HG03097 (cell line): ENCODE measurements at regions not wholly inside any gene's neighbourhood (a gene's known extent, or its start where the extent isn't known, plus 50 kb on each side); places are given as distances from the start of the nearest gene placed in this dataset.
"Not testable (repeated sequence)": the region's sequence is repeated elsewhere in the genome, so short reads cannot be mapped to it uniquely, and the experiment has no call there.

Experiments used
- ATAC-seq: cut with Tn5 transposase; IDR thresholded peaks from one replicate; pipeline ENCODE4 v1.9.1; 2021; ENCODE audit not compliant: unreplicated experiment, low FRiP score

GRCh38 chr2:175872721-175873120 is 129.3 kb downstream of the LNPK start:
- no peak for ATAC-seq

GRCh38 chr2:175872005-175872348 is 130.1 kb downstream of the LNPK start:
- ATAC-seq, result no peak

GRCh38 chr2:175871331-175872004 is 130.6 kb downstream of the LNPK start:
- no peak for ATAC-seq

GRCh38 chr2:175865716-175866115 is 136.4 kb downstream of the LNPK start:
- ATAC-seq, result no peak

GRCh38 chr2:175864137-175864850 is 137.8 kb downstream of the LNPK start:
- no peak for ATAC-seq

GRCh38 chr2:175861958-175862357 is 140.1 kb downstream of the LNPK start:
- no peak for ATAC-seq

- ATAC-seq, result no peak
Measured at GRCh38 chr2:175855794-175856453, 146.1 kb downstream of the LNPK start.

GRCh38 chr2:175855236-175855635 is 146.8 kb downstream of the LNPK start:
- no peak for ATAC-seq

- ATAC-seq, result no peak
Measured at GRCh38 chr2:175854665-175855064, 147.4 kb downstream of the LNPK start.

GRCh38 chr2:175854129-175854528 is 147.9 kb downstream of the LNPK start:
- ATAC-seq, result no peak

GRCh38 chr2:175853616-175853890 is 148.5 kb downstream of the LNPK start:
- ATAC-seq, result no peak

GRCh38 chr2:175852879-175853615 is 149.0 kb downstream of the LNPK start:
- no peak for ATAC-seq

GRCh38 chr2:175847128-175847527 is 154.9 kb downstream of the LNPK start:
- no peak for ATAC-seq

- ATAC-seq, result no peak
Measured at GRCh38 chr2:175844169-175844568, 157.9 kb downstream of the LNPK start.

- no peak for ATAC-seq
Measured at GRCh38 chr2:175843625-175844024, 158.4 kb downstream of the LNPK start.

GRCh38 chr2:175842996-175843395 is 159.1 kb downstream of the LNPK start:
- no peak for ATAC-seq

- not testable (repeated sequence) for ATAC-seq
Measured at GRCh38 chr2:175840765-175841164, 161.3 kb downstream of the LNPK start.

GRCh38 chr2:175840256-175840655 is 161.8 kb downstream of the LNPK start:
- ATAC-seq, result no peak

- ATAC-seq, result no peak
Measured at GRCh38 chr2:175838979-175839378, 163.1 kb downstream of the LNPK start.

GRCh38 chr2:175837046-175837445 is 165.0 kb downstream of the LNPK start:
- no peak for ATAC-seq

GRCh38 chr2:175836361-175836760 is 165.7 kb downstream of the LNPK start:
- no peak for ATAC-seq
